ENCODE measurements at regions not wholly inside any gene's neighbourhood (a gene's known extent, or its start where the extent isn't known, plus 50 kb on each side); places are given as distances from the start of the nearest gene placed in this dataset.

DNA sequence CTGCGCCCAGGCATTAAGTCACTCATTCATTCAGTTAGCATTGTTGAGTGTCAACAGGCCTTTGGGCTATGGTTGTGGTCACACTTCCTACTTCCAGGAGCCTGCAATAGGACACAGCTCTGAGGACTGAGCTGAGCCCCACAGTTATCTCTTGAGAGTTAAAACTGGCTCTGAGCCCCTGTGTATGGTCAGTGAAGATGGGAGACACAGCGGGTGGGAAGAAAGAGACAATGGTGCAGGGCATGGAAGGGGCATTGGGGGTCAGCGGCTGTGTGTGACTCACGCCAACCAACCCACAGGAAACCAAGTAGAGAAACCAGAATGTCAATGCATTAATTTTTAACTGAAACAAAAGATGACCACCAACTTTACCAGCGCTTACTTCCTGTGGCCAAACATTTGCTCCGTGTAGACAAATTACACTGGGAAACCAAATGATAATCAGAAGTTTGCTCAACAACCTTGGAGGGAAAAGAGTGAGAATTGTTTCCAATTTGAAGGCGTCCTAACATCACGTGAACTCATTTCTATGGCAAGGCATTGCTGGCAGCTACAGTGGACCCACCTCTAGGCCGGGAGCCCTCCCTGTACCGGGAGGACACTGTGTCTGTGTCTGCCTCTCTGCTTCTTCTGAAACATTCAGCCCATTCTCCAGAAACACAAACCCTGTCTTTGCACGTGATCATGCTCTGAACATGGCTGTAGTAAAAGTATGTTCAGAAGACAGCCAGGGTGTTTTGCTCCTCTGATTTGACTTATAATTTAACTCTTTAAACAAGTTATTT, 212.0 kb upstream of the ID2 start:
- H3K4me1 ChIP-seq (ENCODE audit: control insufficient read depth, insufficient read depth, low read length): no peaks in the 10 kb centered on the region
- no peak overlapping the region for H3K9ac ChIP-seq (ENCODE audit: low read length in 2 of 2)
- no peaks in the 10 kb centered on the region for H3K27me3 ChIP-seq (ENCODE audit: control insufficient read depth in 1 of 2, insufficient read depth in 2 of 2, low read length in 2 of 2)
- no peak overlapping the region for H3K27ac ChIP-seq (ENCODE audit: low read length)
- no peaks in the 10 kb centered on the region for H3K36me3 ChIP-seq (ENCODE audit: control insufficient read depth in 2 of 2, insufficient read depth in 2 of 2, low read length in 2 of 2)
- no peak overlapping the region for H3K4me3 ChIP-seq (ENCODE audit: low read length in 2 of 2)
- no peaks in the 10 kb centered on the region for H3K9me3 ChIP-seq (ENCODE audit: control insufficient read depth in 2 of 2, low read length in 2 of 2)

DNA sequence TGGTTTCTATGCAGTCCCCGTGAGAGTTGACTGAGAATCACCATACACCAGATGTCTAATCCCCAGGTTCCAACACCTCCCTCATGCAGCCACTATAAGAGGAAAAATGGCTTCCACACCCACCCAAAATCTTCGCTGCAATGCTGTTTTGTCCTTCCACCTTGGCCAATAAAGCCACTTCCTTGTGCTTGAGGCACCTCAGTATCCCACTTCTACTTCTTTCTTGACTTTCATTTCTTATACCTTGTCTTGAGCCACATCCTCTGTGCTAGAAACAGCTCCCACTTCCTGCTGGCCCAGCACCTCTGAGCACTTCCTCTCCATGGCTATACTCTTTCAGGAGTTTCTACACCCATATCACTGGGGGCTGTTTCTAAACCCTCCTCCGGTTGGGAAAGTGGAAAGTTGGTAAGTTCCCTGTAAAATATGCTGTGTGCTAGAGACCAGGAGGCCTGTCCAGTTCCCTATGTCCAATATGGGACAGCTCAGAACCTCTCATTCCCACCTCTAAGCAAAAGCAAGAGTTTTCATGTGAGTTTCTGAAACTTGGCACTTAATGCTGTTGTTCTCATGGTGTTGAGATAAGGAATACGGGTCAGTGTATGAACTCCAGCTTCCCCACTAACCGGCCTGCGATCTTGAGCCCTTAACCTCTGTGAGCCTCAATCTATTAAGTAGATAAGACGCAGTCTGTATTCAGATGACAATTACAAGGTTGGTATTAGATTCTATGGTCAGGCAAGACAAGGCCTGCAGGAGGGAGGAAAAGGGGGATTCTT, 209.1 kb upstream of the ID2 start:
- no peaks in the 10 kb centered on the region for H3K27me3 ChIP-seq (ENCODE audit: control insufficient read depth in 1 of 2, insufficient read depth in 2 of 2, low read length in 2 of 2)
- H3K9ac ChIP-seq (ENCODE audit: low read length in 2 of 2): no peak overlapping the region
- H3K9me3 ChIP-seq (ENCODE audit: control insufficient read depth in 2 of 2, low read length in 2 of 2): no peaks in the 10 kb centered on the region
- H3K4me1 ChIP-seq (ENCODE audit: control insufficient read depth, insufficient read depth, low read length): no peaks in the 10 kb centered on the region
- H3K27ac ChIP-seq (ENCODE audit: low read length): no peak overlapping the region
- no peaks in the 10 kb centered on the region for H3K36me3 ChIP-seq (ENCODE audit: control insufficient read depth in 2 of 2, insufficient read depth in 2 of 2, low read length in 2 of 2)
- H3K4me3 ChIP-seq (ENCODE audit: low read length in 2 of 2): no peak overlapping the region

DNA sequence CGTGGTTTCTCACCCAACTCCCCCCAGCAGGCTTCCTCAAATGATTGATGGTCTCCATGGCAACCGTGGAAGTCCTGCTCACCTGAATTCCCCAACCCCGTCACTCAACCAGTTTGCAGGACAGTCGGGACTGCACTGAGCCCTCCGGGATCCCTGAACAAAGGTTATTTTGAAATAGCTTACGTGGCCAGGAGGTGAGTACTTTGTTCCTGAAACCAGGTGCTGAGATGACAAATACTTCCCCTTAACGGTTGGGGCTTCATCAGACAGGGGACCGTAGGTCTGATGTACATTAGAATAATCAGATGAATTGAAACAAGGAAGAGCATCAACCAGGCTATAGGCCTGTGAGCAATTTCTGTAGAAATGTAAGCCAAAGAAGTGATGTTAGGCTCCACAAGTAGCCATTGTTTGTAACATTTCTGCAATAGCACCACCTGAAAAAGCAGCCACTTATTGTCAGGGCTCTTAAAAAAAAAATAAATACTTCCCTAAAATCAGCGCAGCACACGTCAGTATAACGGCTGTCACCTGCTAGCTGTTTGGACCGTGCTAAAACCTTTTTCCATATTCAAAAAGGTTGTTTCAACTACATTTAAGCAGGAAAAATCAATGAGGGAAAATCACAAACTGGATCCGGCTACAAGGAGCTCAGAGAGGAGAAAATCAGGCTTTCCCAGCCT, 206.4 kb upstream of the ID2 start:
- Histone ChIP-seq H3K9ac (ENCODE audit: low read length in 2 of 2) (no peak overlapping the region), H3K36me3 (ENCODE audit: control insufficient read depth in 2 of 2, insufficient read depth in 2 of 2, low read length in 2 of 2) (no peaks in the 10 kb centered on the region), H3K27ac (ENCODE audit: low read length) (no peak overlapping the region), H3K27me3 (ENCODE audit: control insufficient read depth in 1 of 2, insufficient read depth in 2 of 2, low read length in 2 of 2) (no peaks in the 10 kb centered on the region), H3K9me3 (ENCODE audit: control insufficient read depth in 2 of 2, low read length in 2 of 2) (no peaks in the 10 kb centered on the region), H3K4me3 (ENCODE audit: low read length in 2 of 2) (no peak overlapping the region), H3K4me1 (ENCODE audit: control insufficient read depth, insufficient read depth, low read length) (no peaks in the 10 kb centered on the region)

DNA sequence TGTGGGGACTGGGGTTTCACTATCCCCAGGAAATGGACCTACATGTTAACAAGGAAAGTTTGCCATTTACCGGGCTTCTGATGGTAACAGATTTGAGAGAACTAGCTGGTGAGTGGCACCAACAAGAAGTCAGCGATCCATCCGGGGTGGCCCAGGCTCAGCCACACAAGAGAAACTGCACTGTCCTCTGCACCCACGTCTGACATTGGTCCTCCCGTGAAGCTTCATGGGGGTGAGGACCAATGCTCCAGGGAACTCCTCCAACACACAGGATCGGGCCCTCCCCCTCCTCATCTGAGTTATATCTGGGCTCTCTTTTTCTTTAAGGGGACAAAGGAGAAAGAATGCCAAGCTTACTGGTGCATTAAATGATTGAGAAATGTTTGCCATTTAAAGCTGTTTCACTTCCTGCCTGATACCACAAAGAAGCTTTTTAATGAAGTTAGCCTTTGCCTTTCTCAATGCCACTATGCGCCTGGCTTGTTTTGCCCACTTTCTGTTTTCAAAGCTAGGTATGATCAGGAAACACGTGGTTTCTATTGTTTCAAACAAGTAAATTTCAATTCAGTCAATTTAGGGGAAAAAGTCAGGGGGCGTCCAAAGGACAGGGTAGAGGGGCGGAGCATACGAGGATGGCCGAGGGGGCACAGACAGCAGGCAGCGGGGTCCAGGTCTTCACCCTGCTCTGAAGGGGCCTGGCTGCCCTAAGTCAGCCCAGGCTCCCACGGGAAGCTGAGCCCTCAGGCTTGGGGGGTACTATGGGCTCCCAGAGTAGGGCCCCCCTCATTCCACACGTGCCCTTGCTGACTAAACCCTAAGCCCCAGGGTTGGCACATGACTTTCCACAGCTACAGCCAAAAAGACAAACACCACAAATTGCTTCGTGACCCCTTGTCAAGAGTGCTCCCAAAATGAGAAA, 204.0 kb upstream of the ID2 start:
- H3K27me3 ChIP-seq (ENCODE audit: control insufficient read depth in 1 of 2, insufficient read depth in 2 of 2, low read length in 2 of 2): no peaks in the 10 kb centered on the region
- H3K9ac ChIP-seq (ENCODE audit: low read length in 2 of 2): no peak overlapping the region
- H3K4me1 ChIP-seq (ENCODE audit: control insufficient read depth, insufficient read depth, low read length): no peaks in the 10 kb centered on the region
- no peak overlapping the region for H3K4me3 ChIP-seq (ENCODE audit: low read length in 2 of 2)
- no peaks in the 10 kb centered on the region for H3K36me3 ChIP-seq (ENCODE audit: control insufficient read depth in 2 of 2, insufficient read depth in 2 of 2, low read length in 2 of 2)
- H3K9me3 ChIP-seq (ENCODE audit: control insufficient read depth in 2 of 2, low read length in 2 of 2): no peaks in the 10 kb centered on the region
- H3K27ac ChIP-seq (ENCODE audit: low read length): no peak overlapping the region

DNA sequence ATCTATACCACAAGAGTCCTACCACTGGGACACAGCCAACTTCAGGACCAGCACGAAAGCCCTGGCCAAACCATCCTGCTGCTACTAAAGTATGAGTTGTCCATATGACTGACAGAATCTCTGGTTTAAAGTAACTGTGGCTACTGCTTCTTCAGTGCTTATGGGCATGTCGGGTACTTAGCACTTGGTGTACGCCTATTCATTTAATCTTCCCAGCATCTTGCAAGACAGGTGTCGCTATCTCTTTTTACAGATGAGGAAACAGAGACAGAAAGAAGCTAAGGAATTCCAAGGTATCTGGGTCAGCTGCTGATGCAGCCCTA, 203.4 kb upstream of the ID2 start:
- Histone ChIP-seq H3K27me3 (ENCODE audit: control insufficient read depth in 1 of 2, insufficient read depth in 2 of 2, low read length in 2 of 2) (no peaks in the 10 kb centered on the region), H3K27ac (ENCODE audit: low read length) (no peak overlapping the region), H3K36me3 (ENCODE audit: control insufficient read depth in 2 of 2, insufficient read depth in 2 of 2, low read length in 2 of 2) (no peaks in the 10 kb centered on the region), H3K4me3 (ENCODE audit: low read length in 2 of 2) (no peak overlapping the region), H3K4me1 (ENCODE audit: control insufficient read depth, insufficient read depth, low read length) (no peaks in the 10 kb centered on the region), H3K9me3 (ENCODE audit: control insufficient read depth in 2 of 2, low read length in 2 of 2) (no peaks in the 10 kb centered on the region), H3K9ac (ENCODE audit: low read length in 2 of 2) (no peak overlapping the region)

DNA sequence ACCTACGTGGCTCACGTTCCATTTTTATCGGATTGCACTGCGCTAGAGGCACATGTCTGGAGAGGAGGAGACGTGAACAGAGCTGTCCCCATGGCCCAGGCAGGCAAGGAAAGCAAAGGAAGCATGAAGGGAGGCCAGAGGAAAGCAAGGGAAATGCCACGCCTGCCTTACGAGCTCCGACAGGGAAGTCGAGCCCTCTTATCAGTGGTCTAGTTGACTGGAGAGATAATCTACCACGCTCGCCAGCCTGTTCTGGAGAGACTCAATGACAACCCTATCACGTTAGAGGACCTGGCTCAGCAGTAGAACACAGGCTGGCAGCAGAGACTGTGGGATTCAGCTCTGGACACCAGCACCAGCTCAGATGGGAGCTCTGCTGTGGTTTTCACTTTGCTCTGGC, 202.6 kb upstream of the ID2 start:
- no peaks in the 10 kb centered on the region for H3K27me3 ChIP-seq (ENCODE audit: control insufficient read depth in 1 of 2, insufficient read depth in 2 of 2, low read length in 2 of 2)
- H3K9ac ChIP-seq (ENCODE audit: low read length in 2 of 2): no peak overlapping the region
- no peaks in the 10 kb centered on the region for H3K9me3 ChIP-seq (ENCODE audit: control insufficient read depth in 2 of 2, low read length in 2 of 2)
- H3K4me3 ChIP-seq (ENCODE audit: low read length in 2 of 2): no peak overlapping the region
- no peak overlapping the region for H3K27ac ChIP-seq (ENCODE audit: low read length)
- H3K36me3 ChIP-seq (ENCODE audit: control insufficient read depth in 2 of 2, insufficient read depth in 2 of 2, low read length in 2 of 2): no peaks in the 10 kb centered on the region
- no peaks in the 10 kb centered on the region for H3K4me1 ChIP-seq (ENCODE audit: control insufficient read depth, insufficient read depth, low read length)

DNA sequence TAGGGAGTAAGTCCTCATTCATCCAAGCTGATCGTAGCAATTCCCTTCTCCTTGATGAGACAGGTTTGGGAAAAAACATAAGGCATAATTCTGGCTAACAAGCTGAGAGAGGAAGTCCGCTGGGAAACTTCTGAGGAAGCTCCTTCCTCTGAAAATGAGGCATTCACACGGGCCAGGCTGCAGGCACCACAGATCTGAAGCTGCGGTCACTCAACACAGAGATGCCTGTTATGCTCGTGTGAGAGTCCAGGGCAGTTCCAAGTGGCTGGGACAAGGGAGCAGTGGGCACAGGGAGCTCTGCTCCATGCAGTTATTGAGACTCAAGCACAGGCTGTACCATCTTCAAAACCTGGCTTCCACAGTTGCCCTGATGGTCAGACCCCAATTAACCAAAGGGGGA, 200.9 kb upstream of the ID2 start:
- H3K27ac ChIP-seq (ENCODE audit: low read length): no peak overlapping the region
- no peaks in the 10 kb centered on the region for H3K27me3 ChIP-seq (ENCODE audit: control insufficient read depth in 1 of 2, insufficient read depth in 2 of 2, low read length in 2 of 2)
- no peaks in the 10 kb centered on the region for H3K9me3 ChIP-seq (ENCODE audit: control insufficient read depth in 2 of 2, low read length in 2 of 2)
- no peaks in the 10 kb centered on the region for H3K4me1 ChIP-seq (ENCODE audit: control insufficient read depth, insufficient read depth, low read length)
- H3K4me3 ChIP-seq (ENCODE audit: low read length in 2 of 2): no peak overlapping the region
- no peak overlapping the region for H3K9ac ChIP-seq (ENCODE audit: low read length in 2 of 2)
- H3K36me3 ChIP-seq (ENCODE audit: control insufficient read depth in 2 of 2, insufficient read depth in 2 of 2, low read length in 2 of 2): no peaks in the 10 kb centered on the region

DNA sequence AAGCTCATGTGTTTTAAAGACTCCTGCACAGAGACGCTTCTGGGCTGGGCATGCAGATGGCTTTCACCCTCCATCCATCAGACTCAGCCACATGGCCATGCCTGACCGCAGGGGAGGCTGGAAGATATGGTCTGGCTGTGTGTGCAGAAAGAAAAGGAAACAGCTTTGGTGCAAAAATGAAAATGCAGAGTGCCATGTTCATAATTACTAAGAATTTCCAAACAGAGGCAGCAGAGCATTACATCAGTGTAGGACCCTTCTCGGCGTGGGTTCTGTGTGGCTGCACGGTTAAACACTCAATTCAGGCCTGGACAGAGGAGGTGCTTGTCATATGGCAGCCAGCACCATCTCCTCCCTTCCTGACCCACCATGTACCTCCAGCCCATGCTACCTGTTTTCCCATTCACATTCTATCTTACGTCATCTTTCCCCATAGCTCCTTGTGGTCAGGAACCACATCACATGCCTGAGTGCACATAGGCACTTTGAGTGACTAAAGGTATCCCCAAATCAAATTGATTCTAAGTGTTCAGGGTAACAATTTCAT, 200.3 kb upstream of the ID2 start:
- Histone ChIP-seq H3K27me3 (ENCODE audit: control insufficient read depth in 1 of 2, insufficient read depth in 2 of 2, low read length in 2 of 2) (no peaks in the 10 kb centered on the region), H3K9me3 (ENCODE audit: control insufficient read depth in 2 of 2, low read length in 2 of 2) (no peaks in the 10 kb centered on the region), H3K4me3 (ENCODE audit: low read length in 2 of 2) (no peak overlapping the region), H3K9ac (ENCODE audit: low read length in 2 of 2) (no peak overlapping the region), H3K4me1 (ENCODE audit: control insufficient read depth, insufficient read depth, low read length) (no peaks in the 10 kb centered on the region), H3K36me3 (ENCODE audit: control insufficient read depth in 2 of 2, insufficient read depth in 2 of 2, low read length in 2 of 2) (no peaks in the 10 kb centered on the region), H3K27ac (ENCODE audit: low read length) (no peak overlapping the region)

DNA sequence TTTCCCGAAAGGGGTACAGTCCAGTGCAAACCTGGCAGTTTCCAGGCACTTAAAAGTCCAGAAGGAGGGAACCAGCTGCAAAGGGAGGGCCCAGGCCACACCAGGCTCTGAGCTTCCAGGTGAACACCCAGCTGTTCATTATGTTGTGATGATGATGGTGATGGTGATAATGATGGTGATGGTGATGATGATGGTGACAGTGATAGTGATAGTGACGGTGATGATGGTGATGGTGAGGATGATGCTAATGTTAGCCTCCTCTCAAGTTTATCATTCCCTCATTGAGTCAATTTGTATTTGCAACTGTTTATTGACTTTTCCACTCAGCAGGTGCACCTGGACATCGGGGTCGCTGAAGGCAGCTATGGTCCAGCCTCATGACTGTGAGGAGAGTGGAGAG, 199.4 kb upstream of the ID2 start:
- Histone ChIP-seq H3K36me3 (ENCODE audit: control insufficient read depth in 2 of 2, insufficient read depth in 2 of 2, low read length in 2 of 2) (no peaks in the 10 kb centered on the region), H3K9ac (ENCODE audit: low read length in 2 of 2) (no peak overlapping the region), H3K4me1 (ENCODE audit: control insufficient read depth, insufficient read depth, low read length) (no peaks in the 10 kb centered on the region), H3K27ac (ENCODE audit: low read length) (no peak overlapping the region), H3K9me3 (ENCODE audit: control insufficient read depth in 2 of 2, low read length in 2 of 2) (no peaks in the 10 kb centered on the region), H3K27me3 (ENCODE audit: control insufficient read depth in 1 of 2, insufficient read depth in 2 of 2, low read length in 2 of 2) (no peaks in the 10 kb centered on the region), H3K4me3 (ENCODE audit: low read length in 2 of 2) (no peak overlapping the region)

All from stomach smooth muscle (tissue), 2 donors.